Left lung (tissue), 4 donors: ENCODE measurements at regions not wholly inside any gene's neighbourhood (a gene's known extent, or its start where the extent isn't known, plus 50 kb on each side); places are given as distances from the start of the nearest gene placed in this dataset.

Experiments used
- ATAC-seq: fragments of 200-7000 bp; cut with Tn5 transposase; one replicate; pipeline ENCODE4 v1.9.1; 2020; ENCODE audit warnings: moderate library complexity
- DNase-seq, 4 donors: peaks; one replicate each; pipeline ENCODE4 v3.0.0-alpha.2; 2013 to 2020
- H3K27ac ChIP-seq, 2 donors: fragments of 200-600 bp; sonication (generic) in 1 of 2; one replicate each; pipeline versions ENCODE4 v1.5.0 to v1.8.0; 2020 to 2021
- H3K27me3 ChIP-seq, 2 donors: fragments of 200-600 bp; sonication (generic) in 1 of 2; one replicate each; pipeline versions ENCODE4 v1.5.0 to v1.8.0; 2020 to 2021
- H3K36me3 ChIP-seq, 2 donors: fragments of 200-600 bp; sonication (generic) in 1 of 2; one replicate each; pipeline versions ENCODE4 v1.5.0 to v1.8.0; 2020 to 2021
- H3K4me1 ChIP-seq, 2 donors: fragments of 200-600 bp; one replicate each; pipeline ENCODE4 v1.8.0; 2021
- H3K4me3 ChIP-seq, 2 donors: fragments of 200-600 bp; sonication (generic) in 1 of 2; one replicate each; pipeline versions ENCODE4 v1.5.0 to v1.8.0; 2020 to 2021; ENCODE audit warnings: mild to moderate bottlenecking in 1 of 2
- H3K9me3 ChIP-seq, 2 donors: fragments of 200-600 bp; sonication (generic) in 1 of 2; one replicate each; pipeline versions ENCODE4 v1.5.0 to v1.8.0; 2020 to 2021
- CTCF ChIP-seq, 2 donors: fragments of 200-600 bp; sonication (generic) in 1 of 2; IDR thresholded peaks; one replicate each; pipeline versions ENCODE4 v1.5.0 to v1.8.0; 2021; ENCODE audit warnings: antibody characterized with exemption in 2 of 2
- intact Hi-C, 2 donors: fragments of 100-400 bp; cut with DNase I; formaldehyde crosslinking; loops; one replicate each; pipeline versions ENCODE4 v1.11.2 to v1.14.2; 2022
- donor health status: DM: no; HTN: yes; CAD: no.
- donor health status: DM: no; HTN: no; CAD: no.

DNA sequence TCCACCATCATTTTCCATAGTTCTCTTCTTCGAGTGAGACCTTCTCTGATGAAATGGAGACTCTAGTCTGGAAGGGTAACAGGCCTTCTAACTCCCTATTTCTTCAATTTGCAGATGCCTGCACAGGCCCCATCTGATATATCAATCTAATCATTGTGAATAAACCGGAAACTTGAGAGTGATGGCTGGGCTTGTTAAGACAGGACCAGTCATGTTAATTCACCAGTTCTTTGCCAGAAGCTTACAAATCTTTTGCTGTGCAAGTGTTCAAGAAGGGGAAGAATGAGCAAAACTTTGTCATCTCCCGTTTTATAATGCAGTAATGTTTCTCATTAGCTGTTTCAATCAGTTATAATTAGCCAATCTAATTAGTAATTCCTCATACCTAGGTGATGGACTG lies 1561.3 kb upstream of the GOT2 start:
- Histone ChIP-seq H3K4me3 (no peak overlapping the region), H3K4me1 (no peaks in the 10 kb centered on the region), H3K9me3 (peaks cover 0 to 2% of the 10 kb centered on the region in 2 donors), H3K27ac (no peak overlapping the region), H3K36me3 (no peaks in the 10 kb centered on the region), H3K27me3 (no peaks in the 10 kb centered on the region)
- intact Hi-C loops = no loop called here
- no peak for TF ChIP-seq CTCF (IDR thresholded peaks at IDR 0.05)
- ATAC-seq (no peak), DNase-seq (no peak)

GRCh38 chr16:60285794-60286193 lies 1551.7 kb upstream of the GOT2 start:
- Histone ChIP-seq H3K4me3 (no peak overlapping the region), H3K4me1 (no peaks in the 10 kb centered on the region), H3K36me3 (no peaks in the 10 kb centered on the region), H3K27ac (no peak overlapping the region), H3K9me3 (no peaks in the 10 kb centered on the region), H3K27me3 (no peaks in the 10 kb centered on the region)
- no peak for TF ChIP-seq CTCF (IDR thresholded peaks at IDR 0.05)
- DNase-seq (no peak), ATAC-seq (no peak)
- intact Hi-C loops = no loop called here

GRCh38 chr16:60279061-60279665 lies 1545.0 kb upstream of the GOT2 start:
- H3K27me3 ChIP-seq = no peaks in the 10 kb centered on the region
- H3K4me1 ChIP-seq = no peaks in the 10 kb centered on the region
- no peak for ATAC-seq
- no peaks in the 10 kb centered on the region for H3K9me3 ChIP-seq
- H3K27ac ChIP-seq = no peak overlapping the region
- DNase-seq = peak in 2 of 4 donors; percentile 24 to 34
- TF ChIP-seq CTCF (IDR thresholded peaks at IDR 0.05) = no peak
- H3K4me3 ChIP-seq = no peak overlapping the region
- intact Hi-C loops = no loop called here
- no peaks in the 10 kb centered on the region for H3K36me3 ChIP-seq

DNA sequence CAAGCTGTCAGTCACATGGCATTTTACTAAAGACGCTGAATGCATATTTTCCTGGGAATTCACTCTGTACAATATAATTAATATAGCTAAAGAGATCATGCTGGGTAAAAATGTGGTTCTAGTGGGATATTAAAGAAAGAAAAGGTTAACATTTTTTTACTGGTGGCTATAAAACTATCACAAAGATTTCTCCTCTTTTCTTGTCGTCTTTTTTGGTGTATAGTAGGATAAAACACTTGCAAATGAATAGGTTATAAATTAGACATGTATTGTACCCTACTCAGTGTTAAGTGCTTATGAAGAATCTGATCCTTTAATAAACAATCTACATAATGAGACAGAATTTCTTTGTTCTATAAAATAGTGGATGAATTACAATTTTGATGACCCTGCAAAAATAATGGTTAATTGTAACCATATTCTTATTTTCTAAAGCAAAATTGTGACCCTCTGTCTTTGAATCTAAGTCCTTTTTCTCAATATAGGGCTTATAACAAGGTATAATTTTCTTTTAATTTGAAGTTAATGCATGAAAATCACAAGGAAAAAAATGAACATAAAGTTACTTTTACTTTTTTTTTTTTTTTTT lies 1540.4 kb upstream of the GOT2 start:
- no peaks in the 10 kb centered on the region for H3K4me1 ChIP-seq
- no peak overlapping the region for H3K4me3 ChIP-seq
- H3K9me3 ChIP-seq = no peaks in the 10 kb centered on the region
- DNase-seq (no peak), ATAC-seq (no peak)
- no peak for TF ChIP-seq CTCF (IDR thresholded peaks at IDR 0.05)
- H3K36me3 ChIP-seq = no peaks in the 10 kb centered on the region
- no peaks in the 10 kb centered on the region for H3K27me3 ChIP-seq
- no peak overlapping the region for H3K27ac ChIP-seq
- intact Hi-C loops = no loop called here

DNA sequence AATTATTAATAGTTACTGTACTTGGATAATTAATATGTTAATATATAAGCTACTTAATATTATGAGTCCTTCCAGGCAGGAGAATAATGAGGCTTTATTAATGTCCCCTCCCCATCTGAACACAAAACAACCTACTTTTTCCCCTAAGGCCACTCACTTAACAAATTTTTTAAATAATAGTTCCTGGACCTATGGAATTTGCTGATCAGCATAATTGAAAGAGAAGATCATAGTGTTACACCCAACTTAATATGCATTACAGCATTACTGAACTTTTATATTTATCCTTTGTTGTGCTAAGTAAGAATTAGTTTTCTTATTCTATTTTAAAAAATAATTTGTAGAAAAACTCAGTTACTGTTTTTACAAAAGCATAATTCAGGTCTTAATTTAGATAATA lies 1537.7 kb upstream of the GOT2 start:
- no peak for ATAC-seq
- no peak for TF ChIP-seq CTCF (IDR thresholded peaks at IDR 0.05)
- no peaks in the 10 kb centered on the region for H3K27me3 ChIP-seq
- H3K4me1 ChIP-seq = no peaks in the 10 kb centered on the region
- no peak overlapping the region for H3K27ac ChIP-seq
- no peaks in the 10 kb centered on the region for H3K36me3 ChIP-seq
- intact Hi-C loops = no loop called here
- no peaks in the 10 kb centered on the region for H3K9me3 ChIP-seq
- no peak overlapping the region for H3K4me3 ChIP-seq
- DNase-seq = no peak
